PFSK-1 (cell line): ENCODE measurements at regions not wholly inside any gene's neighbourhood (a gene's known extent, or its start where the extent isn't known, plus 50 kb on each side); places are given as distances from the start of the nearest gene placed in this dataset.

ENCODE experiments used
- FOXP2 ChIP-seq: optimal IDR thresholded peaks from 2 replicates; pipeline ENCODE3; 2011; ENCODE audit warnings: borderline replicate concordance, control low read depth, inconsistent platforms; ENCODE audit not compliant: insufficient read depth; ENCODE audit errors: extremely low read length, extremely low read depth
- POLR2AphosphoS5 ChIP-seq: IDR thresholded peaks from 2 replicates; pipeline ENCODE4 v1.6.1; 2012; ENCODE audit warnings: low read depth, mild to moderate bottlenecking, control low read depth, low read length, moderate library complexity
- REST ChIP-seq, 2 experiments: IDR thresholded peaks; 2 replicates each; pipeline versions ENCODE4 v1.6.1 to v1.8.0; 2011 to 2012; ENCODE audit warnings: low read depth in 2 of 2, low read length in 2 of 2, control low read depth in 1 of 2, inconsistent platforms in 1 of 2, mild to moderate bottlenecking in 1 of 2, moderate library complexity in 1 of 2; ENCODE audit not compliant: insufficient read depth in 1 of 2
- SIN3A ChIP-seq: IDR thresholded peaks from 2 replicates; pipeline ENCODE4 v1.6.1; 2012; ENCODE audit warnings: mild to moderate bottlenecking, low read length, moderate library complexity, borderline replicate concordance; ENCODE audit not compliant: insufficient read depth
- TAF1 ChIP-seq: IDR thresholded peaks from 2 replicates; pipeline ENCODE4 v1.6.1; 2012; ENCODE audit warnings: low read length, control low read depth, borderline replicate concordance; ENCODE audit not compliant: insufficient read depth

- no peak for TF ChIP-seq POLR2AphosphoS5
- TF ChIP-seq REST (IDR thresholded peaks at IDR 0.05; ENCODE audit: insufficient read depth in 1 of 2, low read depth in 2 of 2, low read length in 2 of 2): no peak
- no peak for TF ChIP-seq SIN3A
- no peak for TF ChIP-seq TAF1
- TF ChIP-seq FOXP2: no peak
Measured at GRCh38 chr1:88537787-88538186, 146.3 kb upstream of the PKN2 start.
